ENCODE measurements at regions not wholly inside any gene's neighbourhood (a gene's known extent, or its start where the extent isn't known, plus 50 kb on each side); places are given as distances from the start of the nearest gene placed in this dataset.

DNA sequence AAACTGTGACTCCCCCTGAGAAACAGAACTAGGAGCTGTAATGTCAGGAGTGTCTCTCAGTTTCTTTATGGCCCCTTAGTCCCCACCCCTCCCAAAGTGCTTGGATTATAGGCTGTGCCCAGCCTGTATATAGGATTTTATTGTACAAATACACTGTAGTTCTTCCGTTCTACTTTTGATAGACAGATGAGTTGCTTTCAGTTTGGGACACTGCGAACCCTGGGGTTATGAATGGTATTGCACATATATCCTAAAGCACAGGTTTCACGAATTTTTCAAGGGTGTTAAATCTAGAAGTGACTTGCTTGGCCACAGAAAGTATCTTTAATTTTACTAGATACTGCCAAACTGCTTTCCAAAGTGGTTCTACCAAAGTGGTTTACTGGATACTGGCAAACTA lies 152.9 kb upstream of the ATXN1 start:
- no peak overlapping the region for H3K56ac ChIP-seq (ENCODE audit: insufficient read length, low read depth, low read length)
- no peaks in the 10 kb centered on the region for H3K9me3 ChIP-seq (ENCODE audit: control insufficient read depth, low read depth, low read length)
- H2BK12ac ChIP-seq (ENCODE audit: insufficient read length, low read depth, low read length) = no peak overlapping the region
- no peak overlapping the region for H3K27ac Mint-ChIP-seq
- no peak overlapping the region for H2BK120ac ChIP-seq (ENCODE audit: low read depth, low read length, poor library complexity, severe bottlenecking)
- no peak overlapping the region for H2BK20ac ChIP-seq (ENCODE audit: low read depth, low read length, poor library complexity, severe bottlenecking)
- no peak for DNase-seq
- no peak overlapping the region for H3K4me3 Mint-ChIP-seq
- H2BK15ac ChIP-seq (ENCODE audit: low read depth, low read length) = no peak overlapping the region
- H3K36me3 Mint-ChIP-seq (ENCODE audit: insufficient read depth in 1 of 3, low read depth in 3 of 3) = peaks cover 1 to 9% (median 3%) of the 10 kb centered on the region in 3 experiments; a peak in 3 of 7 replicates
- no peak overlapping the region for H2BK5ac ChIP-seq (ENCODE audit: insufficient read length, low read length)
- H3K4me1 ChIP-seq (ENCODE audit: insufficient read depth, low read length) = no peaks in the 10 kb centered on the region
- peaks cover 3 to 4% of the 10 kb centered on the region in 2 experiments for H3K4me1 Mint-ChIP-seq
- no peaks in the 10 kb centered on the region for H3K79me2 ChIP-seq (ENCODE audit: insufficient read depth, low read length)
- WGBS (ENCODE audit: extremely low coverage, insufficient read length, low lambda C conversion rate) = no CpG with 5 or more reads among the region's 3 CpGs
- H4K20me1 ChIP-seq (ENCODE audit: control insufficient read depth, insufficient read depth, insufficient read length) = no peaks in the 10 kb centered on the region
- no peak overlapping the region for H3K14ac ChIP-seq (ENCODE audit: insufficient read depth, low read length)
- H2AFZ ChIP-seq (ENCODE audit: low read length) = no peak overlapping the region
- H3T11ph ChIP-seq (ENCODE audit: low read length) = no peak overlapping the region
- H3K9ac ChIP-seq (ENCODE audit: extremely low read depth, insufficient read length, low read length) = no peak overlapping the region
- H3K4me2 ChIP-seq (ENCODE audit: insufficient read depth, insufficient read length, low read length) = no peak overlapping the region
- H3K18ac ChIP-seq (ENCODE audit: insufficient read length, low read depth, low read length) = no peak overlapping the region
- H3K27me3 ChIP-seq (ENCODE audit: insufficient read depth, low read length) = no peaks in the 10 kb centered on the region
- no peaks in the 10 kb centered on the region for H3K79me1 ChIP-seq (ENCODE audit: insufficient read depth, low read depth, low read length, poor library complexity, severe bottlenecking)
- no peak overlapping the region for H3K23ac ChIP-seq (ENCODE audit: insufficient read length, low read depth, low read length)
- H2AK5ac ChIP-seq (ENCODE audit: insufficient read length, low read length) = no peak overlapping the region
- no peak overlapping the region for H3K4ac ChIP-seq (ENCODE audit: low read depth, low read length)
- H3K27ac ChIP-seq (ENCODE audit: insufficient read length, low read depth, low read length) = no peak overlapping the region
- peaks cover 5 to 13% of the 10 kb centered on the region in 2 experiments; a peak in 4 of 5 replicates for H3K9me3 Mint-ChIP-seq
- no peaks in the 10 kb centered on the region for H3K23me2 ChIP-seq (ENCODE audit: insufficient read length, low read depth, low read length, poor library complexity, severe bottlenecking)
- TF ChIP-seq, protein P1, sequence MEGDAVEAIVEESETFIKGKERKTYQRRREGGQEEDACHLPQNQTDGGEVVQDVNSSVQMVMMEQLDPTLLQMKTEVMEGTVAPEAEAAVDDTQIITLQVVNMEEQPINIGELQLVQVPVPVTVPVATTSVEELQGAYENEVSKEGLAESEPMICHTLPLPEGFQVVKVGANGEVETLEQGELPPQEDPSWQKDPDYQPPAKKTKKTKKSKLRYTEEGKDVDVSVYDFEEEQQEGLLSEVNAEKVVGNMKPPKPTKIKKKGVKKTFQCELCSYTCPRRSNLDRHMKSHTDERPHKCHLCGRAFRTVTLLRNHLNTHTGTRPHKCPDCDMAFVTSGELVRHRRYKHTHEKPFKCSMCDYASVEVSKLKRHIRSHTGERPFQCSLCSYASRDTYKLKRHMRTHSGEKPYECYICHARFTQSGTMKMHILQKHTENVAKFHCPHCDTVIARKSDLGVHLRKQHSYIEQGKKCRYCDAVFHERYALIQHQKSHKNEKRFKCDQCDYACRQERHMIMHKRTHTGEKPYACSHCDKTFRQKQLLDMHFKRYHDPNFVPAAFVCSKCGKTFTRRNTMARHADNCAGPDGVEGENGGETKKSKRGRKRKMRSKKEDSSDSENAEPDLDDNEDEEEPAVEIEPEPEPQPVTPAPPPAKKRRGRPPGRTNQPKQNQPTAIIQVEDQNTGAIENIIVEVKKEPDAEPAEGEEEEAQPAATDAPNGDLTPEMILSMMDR (conservative IDR thresholded peaks at IDR 0.05) = no peak
- no peak overlapping the region for H4K8ac ChIP-seq (replicated peaks; ENCODE audit: insufficient read length, low read depth, low read length)
- H3K27me3 Mint-ChIP-seq (ENCODE audit: low read depth) = no peaks in the 10 kb centered on the region
- H4K91ac ChIP-seq (ENCODE audit: insufficient read length, low read depth, low read length) = no peak overlapping the region
- no peak overlapping the region for H4K5ac ChIP-seq (ENCODE audit: insufficient read length, low read depth, low read length)
